HCT116 (cell line): ENCODE measurements at regions not wholly inside any gene's neighbourhood (a gene's known extent, or its start where the extent isn't known, plus 50 kb on each side); places are given as distances from the start of the nearest gene placed in this dataset.

Source experiments
- ATAC-seq: fragments of 200-7000 bp; cut with Tn5 transposase; 2 replicates; pipeline ENCODE4 v1.9.1; 2020; ENCODE audit warnings: mild to moderate bottlenecking, moderate library complexity
- BruUV-seq: library from RNA; stranded (reverse); fragments of 400-500 nt; replicated peaks from 2 replicates; lab custom pipeline; 2021; lab: Mats Ljungman, UMichigan
- CTCF ChIA-PET: fragments of 300-600 bp; sonication (Branson Sonifier 250); formaldehyde crosslinking; loops from one replicate; lab custom pipeline; 2021; ENCODE audit warnings: antibody characterized with exemption; lab: Charles Lee
- POLR2A ChIA-PET: fragments of 300-600, 350-600 bp; sonication (Branson Sonifier 250); formaldehyde crosslinking; loops from one replicate; lab custom pipeline; 2021; ENCODE audit warnings: antibody characterized with exemption; lab: Charles Lee
- RAD21 ChIA-PET, 2 experiments: fragments of 300-600 bp; sonication (Branson Sonifier 250); formaldehyde crosslinking; loops; one replicate each; lab custom pipeline; 2023; ENCODE audit warnings: low total read pairs in 2 of 2; ENCODE audit not compliant: uncharacterized antibody in 2 of 2, unreplicated experiment in 2 of 2, low non-redundant PET in 1 of 2; lab: Charles Lee
- DNase-seq: peaks from one replicate; pipeline ENCODE4 v3.0.0-alpha.2; 2010; ENCODE audit warnings: low read depth, low spot score
- H2AFZ ChIP-seq: fragments of 200-600 bp; shearing (Covaris generic), sonication (generic); 2 replicates; pipeline ENCODE4 v1.6.1; 2017; ENCODE audit warnings: low read depth, mixed run types, mixed read lengths, antibody characterized with exemption, low read length; ENCODE audit not compliant: poor library complexity, severe bottlenecking
- H3K27ac ChIP-seq: 2 replicates; pipeline ENCODE4 v1.5.1; 2012; ENCODE audit warnings: low read depth, low read length
- H3K27me3 ChIP-seq: fragments of 200-600 bp; sonication (generic); 2 replicates; pipeline ENCODE4 v1.6.1; 2016; ENCODE audit warnings: mixed run types, low read length, mixed read lengths; ENCODE audit not compliant: insufficient read depth
- H3K36me3 ChIP-seq, 2 experiments: fragments of 200-500 bp in 1 of 2; fragments of 200-600 bp in 1 of 2; sonication (Bioruptor generic) in 1 of 2; sonication (generic) in 1 of 2; 2 replicates each; pipeline versions ENCODE4 v1.5.1 to v1.6.1; 2014 to 2016; ENCODE audit warnings: low read length in 2 of 2, inconsistent platforms in 1 of 2, mixed read lengths in 1 of 2, mixed run types in 1 of 2; ENCODE audit not compliant: insufficient read depth in 2 of 2, control insufficient read depth in 1 of 2
- H3K4me1 ChIP-seq, 2 experiments: fragments of 200-600 bp in 1 of 2; sonication (generic) in 1 of 2; 2 replicates each; pipeline versions ENCODE4 v1.5.1 to v1.6.1; 2012 to 2017; ENCODE audit warnings: low read length in 2 of 2, inconsistent platforms in 1 of 2, mild to moderate bottlenecking in 1 of 2, mixed read lengths in 1 of 2, mixed run types in 1 of 2, moderate library complexity in 1 of 2; ENCODE audit not compliant: insufficient read depth in 2 of 2, control insufficient read depth in 1 of 2
- H3K4me2 ChIP-seq: fragments of 200-600 bp; sonication (generic); 2 replicates; pipeline ENCODE4 v1.6.1; 2017; ENCODE audit warnings: mixed run types, low read length, mixed read lengths
- H3K4me3 ChIP-seq, 2 experiments: fragments of 200-600 bp in 1 of 2; sonication (generic) in 1 of 2; replicated peaks in 1 of 2; 2 replicates each; pipeline ENCODE4 v1.5.1; 2011 to 2016; ENCODE audit warnings: low read length in 2 of 2, control low read depth in 1 of 2, low read depth in 1 of 2, mild to moderate bottlenecking in 1 of 2, mixed read lengths in 1 of 2, mixed run types in 1 of 2
- H3K79me2 ChIP-seq: fragments of 200-600 bp; sonication (generic); 2 replicates; pipeline ENCODE4 v1.6.1; 2017; ENCODE audit warnings: mild to moderate bottlenecking, mixed run types, low read length, moderate library complexity, mixed read lengths; ENCODE audit not compliant: insufficient read depth
- H3K9ac ChIP-seq: fragments of 200-600 bp; sonication (generic); 2 replicates; pipeline ENCODE4 v1.6.1; 2016; ENCODE audit warnings: low read length, mixed read lengths
- H3K9me2 ChIP-seq: fragments of 200-600 bp; sonication (generic), shearing (Covaris generic); 2 replicates; pipeline ENCODE4 v1.6.1; 2017; ENCODE audit warnings: mixed run types, mild to moderate bottlenecking, moderate library complexity; ENCODE audit not compliant: insufficient read depth
- H3K9me3 ChIP-seq, 2 experiments: fragments of 200-500 bp in 1 of 2; fragments of 200-600 bp in 1 of 2; sonication (Bioruptor generic) in 1 of 2; sonication (generic) in 1 of 2; 2 replicates each; pipeline ENCODE4 v1.6.1; 2014 to 2017; ENCODE audit warnings: low read length in 2 of 2, mixed read lengths in 2 of 2, inconsistent platforms in 1 of 2, low read depth in 1 of 2, mild to moderate bottlenecking in 1 of 2, mixed run types in 1 of 2, moderate library complexity in 1 of 2; ENCODE audit not compliant: control insufficient read depth in 1 of 2, insufficient read depth in 1 of 2
- H4K20me1 ChIP-seq: fragments of 200-600 bp; sonication (generic), shearing (Covaris generic); 2 replicates; pipeline ENCODE4 v1.6.1; 2017; ENCODE audit warnings: mixed run types, mild to moderate bottlenecking, moderate library complexity; ENCODE audit not compliant: insufficient read depth
- CTCF ChIP-seq, 3 experiments: fragments of 200-600 bp in 1 of 3; sonication (generic) in 1 of 3; IDR thresholded peaks in 2 of 3; conservative IDR thresholded peaks in 1 of 3; 2 replicates each; pipeline ENCODE4 v1.5.1; 2012 to 2017; ENCODE audit warnings: low read depth in 2 of 3, low read length in 2 of 3, antibody characterized with exemption in 1 of 3, borderline replicate concordance in 1 of 3, control low read depth in 1 of 3, mild to moderate bottlenecking in 1 of 3, mixed read lengths in 1 of 3, mixed run types in 1 of 3, moderate library complexity in 1 of 3; ENCODE audit not compliant: insufficient read depth in 1 of 3
- EZH2 ChIP-seq: fragments of 200-600 bp; sonication (generic); IDR thresholded peaks from 2 replicates; pipeline ENCODE4 v1.6.1; 2017; ENCODE audit warnings: antibody characterized with exemption, mixed run types
- FOSL1 ChIP-seq: IDR thresholded peaks from 2 replicates; pipeline ENCODE4 v1.6.1; 2012; ENCODE audit warnings: low read depth
- MAX ChIP-seq: IDR thresholded peaks from 2 replicates; pipeline ENCODE4 v1.6.1; 2012
- POLR2A ChIP-seq: IDR thresholded peaks from 2 replicates; pipeline ENCODE4 v1.7.0; 2011; ENCODE audit warnings: borderline replicate concordance; ENCODE audit not compliant: insufficient read depth, insufficient read length; ENCODE audit errors: extremely low read depth
- POLR2AphosphoS5 ChIP-seq: IDR thresholded peaks from 2 replicates; pipeline ENCODE4 v1.6.1; 2011; ENCODE audit warnings: mild to moderate bottlenecking, low read depth, low read length, moderate library complexity
- RAD21 ChIP-seq: IDR thresholded peaks from 2 replicates; pipeline ENCODE4 v1.6.1; 2012; ENCODE audit warnings: low read depth, mild to moderate bottlenecking
- REST ChIP-seq: IDR thresholded peaks from 2 replicates; pipeline ENCODE4 v1.6.1; 2012; ENCODE audit warnings: low read depth
- SP1 ChIP-seq: IDR thresholded peaks from 2 replicates; pipeline ENCODE4 v1.6.1; 2012; ENCODE audit warnings: low read depth
- TCF7L2 ChIP-seq: IDR thresholded peaks from 2 replicates; pipeline ENCODE4 v1.7.0; 2011; ENCODE audit warnings: borderline replicate concordance, inconsistent platforms; ENCODE audit not compliant: insufficient read depth, insufficient read length; ENCODE audit errors: extremely low read depth
- YY1 ChIP-seq: IDR thresholded peaks from 2 replicates; pipeline ENCODE4 v1.6.1; 2011; ENCODE audit warnings: low read length, low read depth, moderate library complexity, mild to moderate bottlenecking; ENCODE audit not compliant: insufficient replicate concordance; ENCODE audit errors: extremely low read depth
- ZBTB33 ChIP-seq: IDR thresholded peaks from 2 replicates; pipeline ENCODE4 v1.6.1; 2011; ENCODE audit warnings: mild to moderate bottlenecking, low read length, moderate library complexity; ENCODE audit not compliant: insufficient replicate concordance; ENCODE audit errors: extremely low read depth
- ZNF274 ChIP-seq: fragments of 200-500 bp; sonication (Bioruptor generic); IDR thresholded peaks from 2 replicates; pipeline ENCODE4 v1.6.1; 2014; ENCODE audit warnings: mild to moderate bottlenecking, low read depth, low read length, inconsistent platforms
- intact Hi-C: fragments of 100-400 bp; cut with micrococcal nuclease; formaldehyde crosslinking; loops from 2 replicates; pipeline ENCODE4 v1.10.0; 2022

- Histone ChIP-seq H3K27me3 (no peaks in the 10 kb centered on the region), H3K4me3 (no peak overlapping the region), H3K4me1 (no peaks in the 10 kb centered on the region), H3K9me3 (no peaks in the 10 kb centered on the region), H3K36me3 (no peaks in the 10 kb centered on the region), H2AFZ (no peak overlapping the region), H3K4me2 (no peak overlapping the region), H3K79me2 (no peaks in the 10 kb centered on the region), H4K20me1 (no peaks in the 10 kb centered on the region), H3K9me2 (no peaks in the 10 kb centered on the region), H3K9ac (no peak overlapping the region), H3K27ac (no peak overlapping the region)
- no peak for ATAC-seq
- intact Hi-C loops = no loop called here
- ChIA-PET POLR2A (no interaction called here), CTCF (no interaction called here), RAD21 (no interaction called here)
- BruUV-seq = no TSS peak
- no peak for DNase-seq
- TF ChIP-seq EZH2 (no peak), SP1 (no peak), POLR2AphosphoS5 (no peak), POLR2A (no peak), CTCF (IDR thresholded peaks at IDR 0.05 in 2 of 3, conservative IDR thresholded peaks at IDR 0.05 in 1 of 3; ENCODE audit: borderline replicate concordance in 1 of 3, insufficient read depth in 1 of 3, low read depth in 2 of 3, low read length in 2 of 3) (no peak), ZBTB33 (no peak), RAD21 (no peak), ZNF274 (no peak), FOSL1 (no peak), REST (no peak), TCF7L2 (no peak), MAX (no peak), YY1 (no peak)
These were observed 122.9 kb downstream of the MACROH2A1 start for GRCh38 chr5:135276151-135276550.
